ENCODE measurements at regions not wholly inside any gene's neighbourhood (a gene's known extent, or its start where the extent isn't known, plus 50 kb on each side); places are given as distances from the start of the nearest gene placed in this dataset.

DNA sequence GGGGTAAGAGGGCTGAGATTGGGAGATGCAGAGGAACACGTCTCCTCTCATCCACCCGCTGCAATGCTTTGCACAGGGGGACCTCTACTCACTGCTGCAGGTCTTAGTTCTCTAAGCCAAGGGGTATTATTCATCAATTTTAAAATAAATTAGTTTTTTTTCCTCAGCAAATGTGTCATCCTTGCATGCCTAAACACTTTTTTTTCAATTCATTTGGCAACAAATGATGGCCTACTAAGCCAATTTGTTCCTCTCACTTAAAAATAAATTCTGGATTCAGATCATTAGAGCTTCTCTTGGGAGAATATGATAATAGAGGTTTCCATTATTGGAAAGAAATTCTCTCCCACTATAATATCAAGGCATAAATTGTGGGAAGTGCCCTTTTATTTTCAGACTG, 338.3 kb downstream of the IRX1 start:
- Histone ChIP-seq H3K9ac (replicated peaks; ENCODE audit: extremely low read depth, insufficient read depth, low read length) (no peak overlapping the region), H3K27ac (ENCODE audit: insufficient read depth, low read depth, low read length) (no peak overlapping the region), H2AFZ (ENCODE audit: low read depth, low read length) (no peak overlapping the region), H3K27me3 (ENCODE audit: control insufficient read depth in 2 of 2, insufficient read depth in 2 of 2, low read length in 2 of 2) (no peaks in the 10 kb centered on the region), H3K4me1 (ENCODE audit: control insufficient read depth, extremely low read depth, insufficient read depth, low read length) (no peaks in the 10 kb centered on the region), H4K20me1 (replicated peaks; ENCODE audit: control insufficient read depth, extremely low read depth, insufficient read depth, low read length) (no peaks in the 10 kb centered on the region), H3K9me3 (replicated peaks; ENCODE audit: control insufficient read depth, insufficient read depth, low read length) (peaks cover 2% of the 10 kb centered on the region), H3K4me2 (ENCODE audit: insufficient read depth, low read length) (no peak overlapping the region), H3K9me1 (replicated peaks; ENCODE audit: control insufficient read depth, extremely low read depth, insufficient read depth, low read length) (no peaks in the 10 kb centered on the region), H3K4me3 (replicated peaks in 1 of 3; ENCODE audit: insufficient read depth in 1 of 3, low read depth in 1 of 3, low read length in 3 of 3) (no peak overlapping the region), H3K36me3 (ENCODE audit: control insufficient read depth in 2 of 2, extremely low read depth in 1 of 2, insufficient read depth in 2 of 2, low read length in 2 of 2) (no peaks in the 10 kb centered on the region), H3K79me2 (ENCODE audit: control insufficient read depth, insufficient read depth, low read length) (no peaks in the 10 kb centered on the region)
- CTCF ChIA-PET, result no interaction called here
- POLR2A ChIA-PET, result no interaction called here
- no peak for TF ChIP-seq JUN (IDR thresholded peaks at IDR 0.05; ENCODE audit: borderline replicate concordance, insufficient read depth, insufficient read length, low read depth)
- no peak for TF ChIP-seq POLR2A (IDR thresholded peaks at IDR 0.05; ENCODE audit: low read depth, low read length)
- no peak for TF ChIP-seq GATA2 (IDR thresholded peaks at IDR 0.05; ENCODE audit: insufficient read depth, insufficient read length, low read depth, low read length)
- TF ChIP-seq, protein P1, sequence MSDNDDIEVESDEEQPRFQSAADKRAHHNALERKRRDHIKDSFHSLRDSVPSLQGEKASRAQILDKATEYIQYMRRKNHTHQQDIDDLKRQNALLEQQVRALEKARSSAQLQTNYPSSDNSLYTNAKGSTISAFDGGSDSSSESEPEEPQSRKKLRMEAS (IDR thresholded peaks at IDR 0.05; ENCODE audit: insufficient read depth, insufficient read length), result no peak
- no peak for TF ChIP-seq FOS (IDR thresholded peaks at IDR 0.05; ENCODE audit: borderline replicate concordance, insufficient read depth, low read length)
- TF ChIP-seq, protein P2, sequence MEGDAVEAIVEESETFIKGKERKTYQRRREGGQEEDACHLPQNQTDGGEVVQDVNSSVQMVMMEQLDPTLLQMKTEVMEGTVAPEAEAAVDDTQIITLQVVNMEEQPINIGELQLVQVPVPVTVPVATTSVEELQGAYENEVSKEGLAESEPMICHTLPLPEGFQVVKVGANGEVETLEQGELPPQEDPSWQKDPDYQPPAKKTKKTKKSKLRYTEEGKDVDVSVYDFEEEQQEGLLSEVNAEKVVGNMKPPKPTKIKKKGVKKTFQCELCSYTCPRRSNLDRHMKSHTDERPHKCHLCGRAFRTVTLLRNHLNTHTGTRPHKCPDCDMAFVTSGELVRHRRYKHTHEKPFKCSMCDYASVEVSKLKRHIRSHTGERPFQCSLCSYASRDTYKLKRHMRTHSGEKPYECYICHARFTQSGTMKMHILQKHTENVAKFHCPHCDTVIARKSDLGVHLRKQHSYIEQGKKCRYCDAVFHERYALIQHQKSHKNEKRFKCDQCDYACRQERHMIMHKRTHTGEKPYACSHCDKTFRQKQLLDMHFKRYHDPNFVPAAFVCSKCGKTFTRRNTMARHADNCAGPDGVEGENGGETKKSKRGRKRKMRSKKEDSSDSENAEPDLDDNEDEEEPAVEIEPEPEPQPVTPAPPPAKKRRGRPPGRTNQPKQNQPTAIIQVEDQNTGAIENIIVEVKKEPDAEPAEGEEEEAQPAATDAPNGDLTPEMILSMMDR (IDR thresholded peaks at IDR 0.05; ENCODE audit: extremely low read depth in 1 of 2, insufficient read depth in 1 of 2, low read depth in 1 of 2, low read length in 2 of 2), result no peak
- no peak for TF ChIP-seq POLR2AphosphoS5 (IDR thresholded peaks at IDR 0.05; ENCODE audit: insufficient read depth, low read depth, low read length)
- no peak for TF ChIP-seq EZH2 (IDR thresholded peaks at IDR 0.05; ENCODE audit: borderline replicate concordance, low read depth, low read length, severe bottlenecking)
- TF ChIP-seq MYC (IDR thresholded peaks at IDR 0.05; ENCODE audit: low read depth, low read length), result no peak
- dilution Hi-C loops (cut with MboI; ENCODE audit: extremely low pct_ligation_motif_present, low sequenced_read_pairs) (no loop called here), intact Hi-C loops (cut with micrococcal nuclease) (no loop called here)
- no peak for FAIRE-seq
- DNase-seq (ENCODE audit: low read depth, low spot score), result no peak
- BruUV-seq (replicated peaks), result no TSS peak
